22Rv1 (cell line): ENCODE measurements at regions not wholly inside any gene's neighbourhood (a gene's known extent, or its start where the extent isn't known, plus 50 kb on each side); places are given as distances from the start of the nearest gene placed in this dataset.

ENCODE experiments used
- CTCF ChIP-seq: fragments of 450-650 bp; IDR thresholded peaks from 2 replicates; pipeline ENCODE4 v1.5.1; 2017; ENCODE audit warnings: mild to moderate bottlenecking
- ZFX ChIP-seq: fragments of 450-650 bp; IDR thresholded peaks from 2 replicates; pipeline ENCODE4 v1.6.1; 2017; ENCODE audit warnings: antibody characterized with exemption, borderline replicate concordance

- TF ChIP-seq CTCF, result no peak
- no peak for TF ChIP-seq ZFX
Measured at GRCh38 chr1:36532810-36533401, 50.2 kb upstream of the CSF3R start.
